ENCODE measurements at regions not wholly inside any gene's neighbourhood (a gene's known extent, or its start where the extent isn't known, plus 50 kb on each side); places are given as distances from the start of the nearest gene placed in this dataset.

GRCh38 chr12:114968727-114969126, 284.8 kb upstream of the TBX3 start:
- no peaks in the 10 kb centered on the region for H3K79me2 ChIP-seq (ENCODE audit: insufficient read depth)
- WGBS (ENCODE audit: low lambda C conversion rate): 64% methylated on average over 4 of the region's 4 CpGs
- no peaks in the 10 kb centered on the region for H3F3A ChIP-seq (replicated peaks; ENCODE audit: insufficient read depth)
- H2AFZ ChIP-seq (ENCODE audit: low read depth): no peak overlapping the region
- H3K36me3 ChIP-seq (replicated peaks in 1 of 2; ENCODE audit: control insufficient read depth in 1 of 2, insufficient read depth in 2 of 2, low read length in 1 of 2): no peaks in the 10 kb centered on the region
- H3K9me2 ChIP-seq: no peaks in the 10 kb centered on the region
- no peaks in the 10 kb centered on the region for H3K27me3 ChIP-seq (ENCODE audit: insufficient read depth)
- no peaks in the 10 kb centered on the region for H3K9me3 ChIP-seq
- CTCF ChIA-PET: no interaction called here
- no peak overlapping the region for H3K4me2 ChIP-seq
- POLR2A ChIA-PET: no interaction called here
- no peak for TF ChIP-seq TEAD4 (IDR thresholded peaks at IDR 0.05; ENCODE audit: borderline replicate concordance, insufficient read depth)
- no peak for TF ChIP-seq FOXM1 (IDR thresholded peaks at IDR 0.05; ENCODE audit: low read depth)
- TF ChIP-seq RFX5 (IDR thresholded peaks at IDR 0.05; ENCODE audit: low read length): no peak
- no peak for TF ChIP-seq SIN3A (IDR thresholded peaks at IDR 0.05; ENCODE audit: borderline replicate concordance, low read depth, low read length)
- TF ChIP-seq, protein P1, sequence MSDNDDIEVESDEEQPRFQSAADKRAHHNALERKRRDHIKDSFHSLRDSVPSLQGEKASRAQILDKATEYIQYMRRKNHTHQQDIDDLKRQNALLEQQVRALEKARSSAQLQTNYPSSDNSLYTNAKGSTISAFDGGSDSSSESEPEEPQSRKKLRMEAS (IDR thresholded peaks at IDR 0.05; ENCODE audit: low read depth): no peak
- no peak for TF ChIP-seq MEF2A (IDR thresholded peaks at IDR 0.05; ENCODE audit: borderline replicate concordance, low read depth)
- TF ChIP-seq, protein P2, sequence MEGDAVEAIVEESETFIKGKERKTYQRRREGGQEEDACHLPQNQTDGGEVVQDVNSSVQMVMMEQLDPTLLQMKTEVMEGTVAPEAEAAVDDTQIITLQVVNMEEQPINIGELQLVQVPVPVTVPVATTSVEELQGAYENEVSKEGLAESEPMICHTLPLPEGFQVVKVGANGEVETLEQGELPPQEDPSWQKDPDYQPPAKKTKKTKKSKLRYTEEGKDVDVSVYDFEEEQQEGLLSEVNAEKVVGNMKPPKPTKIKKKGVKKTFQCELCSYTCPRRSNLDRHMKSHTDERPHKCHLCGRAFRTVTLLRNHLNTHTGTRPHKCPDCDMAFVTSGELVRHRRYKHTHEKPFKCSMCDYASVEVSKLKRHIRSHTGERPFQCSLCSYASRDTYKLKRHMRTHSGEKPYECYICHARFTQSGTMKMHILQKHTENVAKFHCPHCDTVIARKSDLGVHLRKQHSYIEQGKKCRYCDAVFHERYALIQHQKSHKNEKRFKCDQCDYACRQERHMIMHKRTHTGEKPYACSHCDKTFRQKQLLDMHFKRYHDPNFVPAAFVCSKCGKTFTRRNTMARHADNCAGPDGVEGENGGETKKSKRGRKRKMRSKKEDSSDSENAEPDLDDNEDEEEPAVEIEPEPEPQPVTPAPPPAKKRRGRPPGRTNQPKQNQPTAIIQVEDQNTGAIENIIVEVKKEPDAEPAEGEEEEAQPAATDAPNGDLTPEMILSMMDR (IDR thresholded peaks at IDR 0.05): no peak
- no peak for TF ChIP-seq POLR2AphosphoS5 (IDR thresholded peaks at IDR 0.05; ENCODE audit: low read depth, low read length)
- no peak for TF ChIP-seq YY1 (IDR thresholded peaks at IDR 0.05; ENCODE audit: low read depth)
- TF ChIP-seq, protein P3, sequence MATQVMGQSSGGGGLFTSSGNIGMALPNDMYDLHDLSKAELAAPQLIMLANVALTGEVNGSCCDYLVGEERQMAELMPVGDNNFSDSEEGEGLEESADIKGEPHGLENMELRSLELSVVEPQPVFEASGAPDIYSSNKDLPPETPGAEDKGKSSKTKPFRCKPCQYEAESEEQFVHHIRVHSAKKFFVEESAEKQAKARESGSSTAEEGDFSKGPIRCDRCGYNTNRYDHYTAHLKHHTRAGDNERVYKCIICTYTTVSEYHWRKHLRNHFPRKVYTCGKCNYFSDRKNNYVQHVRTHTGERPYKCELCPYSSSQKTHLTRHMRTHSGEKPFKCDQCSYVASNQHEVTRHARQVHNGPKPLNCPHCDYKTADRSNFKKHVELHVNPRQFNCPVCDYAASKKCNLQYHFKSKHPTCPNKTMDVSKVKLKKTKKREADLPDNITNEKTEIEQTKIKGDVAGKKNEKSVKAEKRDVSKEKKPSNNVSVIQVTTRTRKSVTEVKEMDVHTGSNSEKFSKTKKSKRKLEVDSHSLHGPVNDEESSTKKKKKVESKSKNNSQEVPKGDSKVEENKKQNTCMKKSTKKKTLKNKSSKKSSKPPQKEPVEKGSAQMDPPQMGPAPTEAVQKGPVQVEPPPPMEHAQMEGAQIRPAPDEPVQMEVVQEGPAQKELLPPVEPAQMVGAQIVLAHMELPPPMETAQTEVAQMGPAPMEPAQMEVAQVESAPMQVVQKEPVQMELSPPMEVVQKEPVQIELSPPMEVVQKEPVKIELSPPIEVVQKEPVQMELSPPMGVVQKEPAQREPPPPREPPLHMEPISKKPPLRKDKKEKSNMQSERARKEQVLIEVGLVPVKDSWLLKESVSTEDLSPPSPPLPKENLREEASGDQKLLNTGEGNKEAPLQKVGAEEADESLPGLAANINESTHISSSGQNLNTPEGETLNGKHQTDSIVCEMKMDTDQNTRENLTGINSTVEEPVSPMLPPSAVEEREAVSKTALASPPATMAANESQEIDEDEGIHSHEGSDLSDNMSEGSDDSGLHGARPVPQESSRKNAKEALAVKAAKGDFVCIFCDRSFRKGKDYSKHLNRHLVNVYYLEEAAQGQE (IDR thresholded peaks at IDR 0.05; ENCODE audit: low read depth, low read length): no peak
- H3K9ac ChIP-seq: no peak overlapping the region
- H3K27ac ChIP-seq (ENCODE audit: low read depth in 2 of 2, low read length in 1 of 2): no peak overlapping the region
- no peaks in the 10 kb centered on the region for H3K4me1 ChIP-seq (ENCODE audit: control insufficient read depth in 1 of 2, insufficient read depth in 2 of 2, low read depth in 1 of 2, low read length in 1 of 2)
- no peaks in the 10 kb centered on the region for H4K20me1 ChIP-seq (ENCODE audit: insufficient read depth)
- no peak overlapping the region for H3K4me3 ChIP-seq (ENCODE audit: low read depth in 2 of 2, low read length in 1 of 2)
- no peak for DNase-seq

- POLR2A ChIA-PET: no interaction called here
- Histone ChIP-seq H3K4me3 (ENCODE audit: low read depth in 2 of 2, low read length in 1 of 2) (no peak overlapping the region), H4K20me1 (ENCODE audit: insufficient read depth) (no peaks in the 10 kb centered on the region), H3K9me3 (no peaks in the 10 kb centered on the region), H3K4me1 (ENCODE audit: control insufficient read depth in 1 of 2, insufficient read depth in 2 of 2, low read depth in 1 of 2, low read length in 1 of 2) (no peaks in the 10 kb centered on the region), H3K36me3 (replicated peaks in 1 of 2; ENCODE audit: control insufficient read depth in 1 of 2, insufficient read depth in 2 of 2, low read length in 1 of 2) (no peaks in the 10 kb centered on the region), H3K9ac (no peak overlapping the region), H3K27me3 (ENCODE audit: insufficient read depth) (no peaks in the 10 kb centered on the region), H2AFZ (ENCODE audit: low read depth) (no peak overlapping the region), H3K27ac (ENCODE audit: low read depth in 2 of 2, low read length in 1 of 2) (no peak overlapping the region), H3K4me2 (no peak overlapping the region), H3K79me2 (ENCODE audit: insufficient read depth) (no peaks in the 10 kb centered on the region), H3K9me2 (no peaks in the 10 kb centered on the region), H3F3A (replicated peaks; ENCODE audit: insufficient read depth) (no peaks in the 10 kb centered on the region)
- TF ChIP-seq EZH2phosphoT487 (IDR thresholded peaks at IDR 0.05; ENCODE audit: borderline replicate concordance, low read depth): no peak
- TF ChIP-seq, protein P4, sequence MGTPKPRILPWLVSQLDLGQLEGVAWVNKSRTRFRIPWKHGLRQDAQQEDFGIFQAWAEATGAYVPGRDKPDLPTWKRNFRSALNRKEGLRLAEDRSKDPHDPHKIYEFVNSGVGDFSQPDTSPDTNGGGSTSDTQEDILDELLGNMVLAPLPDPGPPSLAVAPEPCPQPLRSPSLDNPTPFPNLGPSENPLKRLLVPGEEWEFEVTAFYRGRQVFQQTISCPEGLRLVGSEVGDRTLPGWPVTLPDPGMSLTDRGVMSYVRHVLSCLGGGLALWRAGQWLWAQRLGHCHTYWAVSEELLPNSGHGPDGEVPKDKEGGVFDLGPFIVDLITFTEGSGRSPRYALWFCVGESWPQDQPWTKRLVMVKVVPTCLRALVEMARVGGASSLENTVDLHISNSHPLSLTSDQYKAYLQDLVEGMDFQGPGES (IDR thresholded peaks at IDR 0.05; ENCODE audit: low read depth, low read length): no peak
- TF ChIP-seq GABPA (IDR thresholded peaks at IDR 0.05; ENCODE audit: low read depth): no peak
- TF ChIP-seq JUND (IDR thresholded peaks at IDR 0.05): no peak
- TF ChIP-seq TEAD4 (IDR thresholded peaks at IDR 0.05; ENCODE audit: borderline replicate concordance, insufficient read depth): no peak
- no peak for TF ChIP-seq PBX3 (IDR thresholded peaks at IDR 0.05)
- no peak for TF ChIP-seq TCF12 (IDR thresholded peaks at IDR 0.05)
- no peak for TF ChIP-seq CHD2 (IDR thresholded peaks at IDR 0.05; ENCODE audit: low read length, partially characterized antibody)
- no peak for TF ChIP-seq SIN3A (IDR thresholded peaks at IDR 0.05; ENCODE audit: borderline replicate concordance, low read depth, low read length)
- TF ChIP-seq SMC3 (IDR thresholded peaks at IDR 0.05; ENCODE audit: low read depth, low read length): no peak
- TF ChIP-seq, protein P1 (IDR thresholded peaks at IDR 0.05; ENCODE audit: low read depth): no peak
- CTCF ChIA-PET: no interaction called here
- DNase-seq: no peak
- WGBS (ENCODE audit: low lambda C conversion rate): 70% methylated on average over 5 of the region's 5 CpGs
These were observed 283.2 kb upstream of the TBX3 start for GRCh38 chr12:114967151-114967550.

Data from SK-N-SH (cell line).